Epithelial cell of esophagus (primary cell): ENCODE measurements at regions not wholly inside any gene's neighbourhood (a gene's known extent, or its start where the extent isn't known, plus 50 kb on each side); places are given as distances from the start of the nearest gene placed in this dataset.

ENCODE experiments used
- DNase-seq: peaks from one replicate; pipeline ENCODE4 v3.0.0; 2010; ENCODE audit warnings: low read depth
- H3K4me3 ChIP-seq: 2 replicates; pipeline ENCODE4 v1.5.1; 2011; ENCODE audit warnings: mild to moderate bottlenecking, low read length, control low read depth
- TF ChIP-seq, protein P1 (sequence below): IDR thresholded peaks from 2 replicates; pipeline ENCODE4 v1.5.1; 2011; ENCODE audit warnings: low read depth, mild to moderate bottlenecking, low read length, control low read depth, inconsistent platforms; ENCODE audit not compliant: insufficient read depth; ENCODE audit errors: missing control alignments

DNA sequence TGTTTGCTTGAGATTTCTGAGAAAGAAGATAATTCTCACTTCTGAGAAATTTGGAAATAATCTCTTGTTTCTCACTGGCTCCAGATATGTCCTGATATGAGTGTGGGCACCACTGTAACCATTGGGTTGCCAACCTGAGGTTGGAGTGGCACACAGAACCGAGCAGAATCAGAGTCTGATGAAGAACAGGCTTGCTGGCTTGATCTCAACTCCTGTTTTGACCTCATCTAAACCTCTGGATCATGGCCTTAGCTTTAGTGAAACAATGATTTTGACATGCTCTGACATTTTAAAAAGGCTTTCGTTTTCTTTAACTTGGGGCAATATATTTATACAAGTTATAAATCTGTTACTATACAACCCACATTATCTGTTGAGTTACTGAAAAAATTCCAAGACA lies 548.0 kb downstream of the IRS1 start:
- TF ChIP-seq, protein P1, sequence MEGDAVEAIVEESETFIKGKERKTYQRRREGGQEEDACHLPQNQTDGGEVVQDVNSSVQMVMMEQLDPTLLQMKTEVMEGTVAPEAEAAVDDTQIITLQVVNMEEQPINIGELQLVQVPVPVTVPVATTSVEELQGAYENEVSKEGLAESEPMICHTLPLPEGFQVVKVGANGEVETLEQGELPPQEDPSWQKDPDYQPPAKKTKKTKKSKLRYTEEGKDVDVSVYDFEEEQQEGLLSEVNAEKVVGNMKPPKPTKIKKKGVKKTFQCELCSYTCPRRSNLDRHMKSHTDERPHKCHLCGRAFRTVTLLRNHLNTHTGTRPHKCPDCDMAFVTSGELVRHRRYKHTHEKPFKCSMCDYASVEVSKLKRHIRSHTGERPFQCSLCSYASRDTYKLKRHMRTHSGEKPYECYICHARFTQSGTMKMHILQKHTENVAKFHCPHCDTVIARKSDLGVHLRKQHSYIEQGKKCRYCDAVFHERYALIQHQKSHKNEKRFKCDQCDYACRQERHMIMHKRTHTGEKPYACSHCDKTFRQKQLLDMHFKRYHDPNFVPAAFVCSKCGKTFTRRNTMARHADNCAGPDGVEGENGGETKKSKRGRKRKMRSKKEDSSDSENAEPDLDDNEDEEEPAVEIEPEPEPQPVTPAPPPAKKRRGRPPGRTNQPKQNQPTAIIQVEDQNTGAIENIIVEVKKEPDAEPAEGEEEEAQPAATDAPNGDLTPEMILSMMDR = no peak
- no peak overlapping the region for H3K4me3 ChIP-seq
- DNase-seq = no peak

DNA sequence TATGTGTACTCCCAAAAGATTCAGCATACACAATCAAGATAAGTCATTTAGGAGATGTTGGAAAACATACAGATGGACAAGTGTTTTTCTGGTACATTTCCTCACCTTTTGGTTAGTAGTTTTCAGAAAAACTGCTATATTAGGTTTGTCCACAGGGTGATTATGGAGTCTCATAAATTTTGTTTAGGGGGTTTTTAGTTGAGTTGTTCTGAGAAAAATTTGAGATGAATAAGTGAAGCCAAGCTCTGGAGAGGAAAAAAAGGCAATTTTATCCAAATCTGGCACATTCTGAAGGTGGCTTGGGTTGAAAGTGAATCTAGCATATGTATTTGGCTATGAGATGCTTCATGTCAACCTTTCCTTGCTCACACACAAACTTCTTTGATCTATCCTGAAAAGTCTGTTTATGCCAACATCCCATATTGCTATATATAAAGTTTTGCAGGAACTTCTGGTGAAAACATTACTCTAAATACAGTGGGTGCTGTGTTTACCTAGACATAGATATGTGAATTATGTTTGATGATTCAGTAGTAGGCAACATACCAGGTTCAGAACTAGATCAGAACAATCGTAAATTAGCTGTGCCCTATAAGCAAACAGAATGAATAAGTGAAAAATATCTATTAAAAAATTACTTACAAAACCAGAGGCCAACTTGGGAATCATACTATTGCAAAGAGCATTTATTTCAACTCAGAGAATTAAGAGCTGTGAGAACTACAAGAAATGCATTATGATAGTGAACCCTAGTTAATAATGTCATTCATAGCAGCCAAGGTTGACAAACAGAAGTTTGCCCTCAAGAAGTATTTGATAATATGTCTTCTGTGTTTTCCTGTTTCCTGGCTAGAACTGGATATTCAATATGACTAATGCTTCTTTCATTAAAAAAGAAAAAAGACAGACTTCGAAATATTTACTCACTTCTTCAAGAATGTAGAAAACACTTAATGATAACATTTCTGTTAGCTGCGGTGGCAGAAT lies 552.0 kb downstream of the IRS1 start:
- TF ChIP-seq, protein P1 = no peak
- DNase-seq = peak; percentile 63
- no peak overlapping the region for H3K4me3 ChIP-seq

DNA sequence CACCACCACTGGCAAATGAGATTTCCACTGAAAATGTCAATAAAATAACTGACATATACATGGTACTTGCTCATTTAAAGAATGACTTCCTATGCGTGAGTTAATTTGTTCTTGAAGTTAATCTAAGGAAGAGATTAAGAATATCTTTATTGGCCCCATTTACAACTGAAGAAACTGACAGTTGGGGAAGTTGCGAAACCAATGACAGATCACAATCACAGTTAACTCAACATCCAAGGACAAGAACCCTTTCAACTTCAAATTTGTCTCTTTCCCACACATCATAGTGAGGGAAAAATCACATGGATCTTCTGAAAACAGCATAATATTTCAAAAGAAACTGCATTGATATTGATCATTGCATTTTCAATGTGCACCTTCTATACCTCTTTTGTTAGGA lies 565.4 kb downstream of the IRS1 start:
- TF ChIP-seq, protein P1 = no peak
- DNase-seq = no peak
- no peak overlapping the region for H3K4me3 ChIP-seq

DNA sequence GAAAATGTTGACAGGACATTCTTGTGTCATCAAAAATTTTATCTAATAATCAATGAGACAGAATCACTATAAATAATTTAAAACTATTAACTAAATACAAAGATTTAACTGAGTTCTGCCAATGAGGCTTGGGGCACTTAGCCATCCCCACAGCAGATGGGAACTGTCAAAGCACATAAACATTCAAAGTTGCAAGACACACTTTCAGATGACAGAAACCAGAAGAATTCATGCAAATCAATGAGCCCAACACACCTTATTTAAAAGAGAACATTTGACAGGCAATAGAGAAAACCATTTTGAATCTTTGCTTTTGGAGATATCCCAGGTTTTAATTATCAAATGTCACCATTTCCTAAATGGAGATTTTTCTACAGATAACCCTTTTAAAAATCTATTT lies 566.2 kb downstream of the IRS1 start:
- no peak overlapping the region for H3K4me3 ChIP-seq
- DNase-seq = no peak
- TF ChIP-seq, protein P1 = no peak

DNA sequence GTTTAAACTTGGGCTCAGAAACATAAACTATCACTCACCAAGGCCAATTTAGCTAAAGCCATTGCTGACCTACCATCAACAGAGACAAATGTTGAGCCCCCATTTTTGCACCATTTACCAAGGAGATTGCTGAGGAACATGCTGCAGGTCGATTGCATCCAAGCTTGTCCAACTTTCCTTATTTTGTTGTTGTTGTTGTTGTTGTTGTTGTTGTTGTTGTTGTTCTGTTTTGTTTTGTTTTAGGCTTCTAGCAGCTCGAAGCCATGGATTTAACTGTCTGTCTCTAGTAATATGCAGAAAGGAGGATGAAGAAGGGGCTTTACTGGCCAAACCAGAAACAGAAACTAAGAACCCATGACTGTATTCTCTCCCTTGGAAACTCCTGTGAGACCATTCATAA lies 571.5 kb downstream of the IRS1 start:
- no peak overlapping the region for H3K4me3 ChIP-seq
- TF ChIP-seq, protein P1 = no peak
- no peak for DNase-seq

DNA sequence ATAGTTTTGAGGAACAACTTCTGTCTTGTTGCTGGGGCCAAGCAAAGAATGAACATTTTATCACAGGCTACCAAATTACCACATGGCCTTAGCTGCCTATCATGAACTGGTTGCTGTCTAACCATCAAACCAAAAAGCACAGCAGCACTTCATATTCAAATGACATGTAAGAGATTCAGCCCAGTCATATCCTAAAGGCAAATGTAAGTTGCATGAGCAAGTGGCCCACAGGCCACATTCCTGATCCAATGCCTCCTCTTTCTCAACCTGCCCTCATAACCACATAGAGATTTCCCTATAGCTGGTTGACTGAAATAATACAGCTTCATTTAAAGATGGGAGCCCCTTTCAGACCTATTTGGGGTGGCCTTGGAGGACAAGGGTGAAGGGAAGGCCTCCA lies 572.3 kb downstream of the IRS1 start:
- TF ChIP-seq, protein P1 = no peak
- DNase-seq = peak; percentile 19
- no peak overlapping the region for H3K4me3 ChIP-seq
